GM12878 (cell line): ENCODE measurements at regions not wholly inside any gene's neighbourhood (a gene's known extent, or its start where the extent isn't known, plus 50 kb on each side); places are given as distances from the start of the nearest gene placed in this dataset.

Source experiments
- ATAC-seq: fragments of 200-7000 bp; cut with Tn5 transposase; 3 replicates; pipeline ENCODE4 v1.9.1; 2020; ENCODE audit warnings: mild to moderate bottlenecking, moderate library complexity
- BruUV-seq: library from RNA; stranded (reverse); fragments of 400-500 nt; replicated peaks from 2 replicates; lab custom pipeline; 2021; lab: Mats Ljungman, UMichigan
- CTCF ChIA-PET: fragments of 300-600 bp; sonication (Branson Sonifier 250); formaldehyde crosslinking; extraction: SDS; loops from one replicate; lab custom pipeline; 2021; ENCODE audit warnings: inconsistent platforms; lab: Yijun Ruan, JAX
- POLR2A ChIA-PET: fragments of 350-600 bp; formaldehyde crosslinking; extraction: SDS; loops from one replicate; lab custom pipeline; 2021; ENCODE audit warnings: inconsistent platforms; lab: Charles Lee
- RAD21 ChIA-PET: fragments of 300-600 bp; sonication (Branson Sonifier 250); formaldehyde crosslinking; loops from one replicate; lab custom pipeline; 2023; ENCODE audit warnings: antibody characterized with exemption; ENCODE audit not compliant: unreplicated experiment; lab: Charles Lee
- SMC1A ChIA-PET: fragments of 300-600 bp; sonication (Branson Sonifier 250); formaldehyde crosslinking; loops from one replicate; lab custom pipeline; 2023; ENCODE audit not compliant: unreplicated experiment, uncharacterized antibody; lab: Charles Lee
- DNase-seq: peaks from one replicate; pipeline ENCODE4 v3.0.0-alpha.2; 2011; ENCODE audit warnings: low read depth, low spot score
- FAIRE-seq: peaks from 3 replicates; lab custom pipeline; 2011; peaks lifted over from hg19 to GRCh38; lab: Jason Lieb, UNC
- H2AFZ ChIP-seq: 2 replicates; pipeline ENCODE4 v1.6.0; 2011; ENCODE audit warnings: low read depth, low read length, control low read depth; ENCODE audit not compliant: control insufficient read depth
- H3K27ac ChIP-seq: 2 replicates; pipeline ENCODE4 v1.5.1; 2011; ENCODE audit warnings: control low read depth; ENCODE audit not compliant: control insufficient read depth, insufficient read depth
- H3K27me3 ChIP-seq, 2 experiments: replicated peaks in 1 of 2; 2 replicates each; pipeline versions ENCODE4 v1.6.0 to v1.6.1; 2011; ENCODE audit warnings: low read length in 1 of 2; ENCODE audit not compliant: control insufficient read depth in 2 of 2, insufficient read depth in 2 of 2
- H3K36me3 ChIP-seq, 2 experiments: 2 replicates each; pipeline ENCODE4 v1.5.1; 2011; ENCODE audit warnings: low read length in 1 of 2; ENCODE audit not compliant: control insufficient read depth in 2 of 2, insufficient read depth in 2 of 2
- H3K4me1 ChIP-seq: 2 replicates; pipeline ENCODE4 v1.6.1; 2011; ENCODE audit warnings: mild to moderate bottlenecking, low read length, moderate library complexity, mixed read lengths; ENCODE audit not compliant: control insufficient read depth, insufficient read depth
- H3K4me2 ChIP-seq: 2 replicates; pipeline ENCODE4 v1.6.0; 2011; ENCODE audit warnings: control low read depth; ENCODE audit not compliant: control insufficient read depth, insufficient read depth
- H3K4me3 ChIP-seq: fragments of 200-600 bp; sonication (generic); 2 replicates; pipeline ENCODE4 v1.5.1; 2016
- H3K79me2 ChIP-seq: 2 replicates; pipeline ENCODE4 v1.6.0; 2011; ENCODE audit warnings: low read length; ENCODE audit not compliant: control insufficient read depth, insufficient read depth
- H3K9ac ChIP-seq: 2 replicates; pipeline ENCODE4 v1.8.0; 2011; ENCODE audit warnings: low read length, control low read depth, mixed read lengths; ENCODE audit not compliant: control insufficient read depth, insufficient read depth
- H3K9me3 ChIP-seq: replicated peaks from 3 replicates; pipeline ENCODE4 v1.5.1; 2011; ENCODE audit warnings: mild to moderate bottlenecking, low read length; ENCODE audit not compliant: control insufficient read depth, insufficient read depth
- H4K20me1 ChIP-seq: 2 replicates; pipeline ENCODE4 v1.6.0; 2011; ENCODE audit not compliant: control insufficient read depth, insufficient read depth
- BCL11A ChIP-seq: IDR thresholded peaks from 2 replicates; pipeline ENCODE4 v1.6.1; 2011; ENCODE audit warnings: low read depth, low read length
- GATAD2B ChIP-seq: fragments of 450-650 bp; conservative IDR thresholded peaks from 2 replicates; pipeline ENCODE4 v1.6.1; 2017; ENCODE audit warnings: low read depth, mild to moderate bottlenecking, moderate library complexity
- JUND ChIP-seq: IDR thresholded peaks from 2 replicates; pipeline ENCODE4 v1.6.1; 2012; ENCODE audit warnings: low read depth, mild to moderate bottlenecking, low read length, improper control_type of control experiment, moderate library complexity
- MLLT1 ChIP-seq: fragments of 450-650 bp; IDR thresholded peaks from 2 replicates; pipeline ENCODE4 v1.6.1; 2016; ENCODE audit warnings: mild to moderate bottlenecking
- NR2C1 ChIP-seq: fragments of 450-650 bp; IDR thresholded peaks from 2 replicates; pipeline ENCODE4 v1.6.1; 2017; ENCODE audit warnings: antibody characterized with exemption, mild to moderate bottlenecking, moderate library complexity
- SREBF2 ChIP-seq: IDR thresholded peaks from 2 replicates; pipeline ENCODE4 v1.6.1; 2012; ENCODE audit warnings: mild to moderate bottlenecking, low read length
- TCF3 ChIP-seq: IDR thresholded peaks from 2 replicates; pipeline ENCODE4 v1.6.1; 2012; ENCODE audit warnings: low read depth, mild to moderate bottlenecking, low read length, borderline replicate concordance; ENCODE audit not compliant: insufficient read depth
- ZZZ3 ChIP-seq: IDR thresholded peaks from 2 replicates; pipeline ENCODE4 v1.6.1; 2011; ENCODE audit warnings: low read depth; ENCODE audit not compliant: control insufficient read depth, insufficient read length
- in situ Hi-C: fragments of 300-500 bp; cut with MboI; formaldehyde crosslinking; loops from 9 replicates; pipeline ENCODE4 v1.14.3; 2018; ENCODE audit warnings: mixed read lengths
- intact Hi-C: fragments of 100-400 bp; cut with micrococcal nuclease; formaldehyde crosslinking; loops from one replicate; pipeline ENCODE4 v1.14.2; 2022; ENCODE audit not compliant: unreplicated experiment
- TF ChIP-seq, protein P1 (sequence below): IDR thresholded peaks from 2 replicates; pipeline ENCODE4 v1.6.1; 2012; ENCODE audit warnings: improper control_type of control experiment, low read depth, low read length; ENCODE audit not compliant: insufficient replicate concordance

DNA sequence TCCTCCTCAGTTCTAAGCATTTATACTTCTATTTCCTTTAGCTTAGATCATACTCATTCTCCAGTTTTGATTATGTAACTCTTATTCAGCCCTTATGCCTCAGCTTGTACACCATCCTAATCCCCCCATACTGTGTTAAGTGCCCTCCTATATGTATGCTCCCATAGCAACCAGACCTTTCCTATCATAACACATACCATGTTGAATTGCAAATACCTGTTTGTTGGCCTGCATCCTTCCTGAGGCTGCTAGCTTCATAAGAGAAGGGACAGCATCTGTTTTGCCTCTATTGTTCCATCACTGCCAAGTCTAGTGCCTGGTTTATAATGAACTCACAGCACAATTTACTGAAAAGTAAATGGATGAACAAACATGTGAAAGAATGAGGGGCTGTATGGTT lies 443.7 kb downstream of the CENPC start:
- in situ Hi-C loops, result no loop called here
- no peaks in the 10 kb centered on the region for H4K20me1 ChIP-seq
- ChIA-PET POLR2A (interaction anchor here (0.6 kb wide), 1 partner anchor 1273 kb away, joined by 14 read pairs; no protein-coding TSS in a partner anchor), RAD21 (no interaction called here), CTCF (interaction anchor here (0.9 to 1.8 kb wide), 2 partner anchors 14 to 15 kb away, joined by 3 to 10 read pairs; no protein-coding TSS in a partner anchor), SMC1A (no interaction called here)
- DNase-seq (no peak), FAIRE-seq (no peak), ATAC-seq (no peak)
- H3K9me3 ChIP-seq, result no peaks in the 10 kb centered on the region
- H2AFZ ChIP-seq, result no peak overlapping the region
- no peak overlapping the region for H3K27ac ChIP-seq
- TF ChIP-seq TCF3, result no peak
- no peak for TF ChIP-seq BCL11A
- TF ChIP-seq ZZZ3, result no peak
- TF ChIP-seq JUND, result no peak
- TF ChIP-seq MLLT1, result no peak
- no peak for TF ChIP-seq NR2C1
- no peak for TF ChIP-seq GATAD2B
- TF ChIP-seq SREBF2, result no peak
- TF ChIP-seq, protein P1, sequence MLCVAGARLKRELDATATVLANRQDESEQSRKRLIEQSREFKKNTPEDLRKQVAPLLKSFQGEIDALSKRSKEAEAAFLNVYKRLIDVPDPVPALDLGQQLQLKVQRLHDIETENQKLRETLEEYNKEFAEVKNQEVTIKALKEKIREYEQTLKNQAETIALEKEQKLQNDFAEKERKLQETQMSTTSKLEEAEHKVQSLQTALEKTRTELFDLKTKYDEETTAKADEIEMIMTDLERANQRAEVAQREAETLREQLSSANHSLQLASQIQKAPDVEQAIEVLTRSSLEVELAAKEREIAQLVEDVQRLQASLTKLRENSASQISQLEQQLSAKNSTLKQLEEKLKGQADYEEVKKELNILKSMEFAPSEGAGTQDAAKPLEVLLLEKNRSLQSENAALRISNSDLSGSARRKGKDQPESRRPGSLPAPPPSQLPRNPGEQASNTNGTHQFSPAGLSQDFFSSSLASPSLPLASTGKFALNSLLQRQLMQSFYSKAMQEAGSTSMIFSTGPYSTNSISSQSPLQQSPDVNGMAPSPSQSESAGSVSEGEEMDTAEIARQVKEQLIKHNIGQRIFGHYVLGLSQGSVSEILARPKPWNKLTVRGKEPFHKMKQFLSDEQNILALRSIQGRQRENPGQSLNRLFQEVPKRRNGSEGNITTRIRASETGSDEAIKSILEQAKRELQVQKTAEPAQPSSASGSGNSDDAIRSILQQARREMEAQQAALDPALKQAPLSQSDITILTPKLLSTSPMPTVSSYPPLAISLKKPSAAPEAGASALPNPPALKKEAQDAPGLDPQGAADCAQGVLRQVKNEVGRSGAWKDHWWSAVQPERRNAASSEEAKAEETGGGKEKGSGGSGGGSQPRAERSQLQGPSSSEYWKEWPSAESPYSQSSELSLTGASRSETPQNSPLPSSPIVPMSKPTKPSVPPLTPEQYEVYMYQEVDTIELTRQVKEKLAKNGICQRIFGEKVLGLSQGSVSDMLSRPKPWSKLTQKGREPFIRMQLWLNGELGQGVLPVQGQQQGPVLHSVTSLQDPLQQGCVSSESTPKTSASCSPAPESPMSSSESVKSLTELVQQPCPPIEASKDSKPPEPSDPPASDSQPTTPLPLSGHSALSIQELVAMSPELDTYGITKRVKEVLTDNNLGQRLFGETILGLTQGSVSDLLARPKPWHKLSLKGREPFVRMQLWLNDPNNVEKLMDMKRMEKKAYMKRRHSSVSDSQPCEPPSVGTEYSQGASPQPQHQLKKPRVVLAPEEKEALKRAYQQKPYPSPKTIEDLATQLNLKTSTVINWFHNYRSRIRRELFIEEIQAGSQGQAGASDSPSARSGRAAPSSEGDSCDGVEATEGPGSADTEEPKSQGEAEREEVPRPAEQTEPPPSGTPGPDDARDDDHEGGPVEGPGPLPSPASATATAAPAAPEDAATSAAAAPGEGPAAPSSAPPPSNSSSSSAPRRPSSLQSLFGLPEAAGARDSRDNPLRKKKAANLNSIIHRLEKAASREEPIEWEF, result no peak
- no TSS peak for BruUV-seq
- no peaks in the 10 kb centered on the region for H3K79me2 ChIP-seq
- H3K4me3 ChIP-seq, result no peak overlapping the region
- intact Hi-C loops, result no loop called here
- H3K36me3 ChIP-seq, result no peaks in the 10 kb centered on the region
- H3K4me2 ChIP-seq, result no peak overlapping the region
- no peaks in the 10 kb centered on the region for H3K27me3 ChIP-seq
- H3K4me1 ChIP-seq, result no peaks in the 10 kb centered on the region
- H3K9ac ChIP-seq, result no peak overlapping the region
